H1 (cell line): ENCODE measurements at regions not wholly inside any gene's neighbourhood (a gene's known extent, or its start where the extent isn't known, plus 50 kb on each side); places are given as distances from the start of the nearest gene placed in this dataset.

Experiments
- CTCF ChIA-PET: fragments of 300-600 bp; sonication (Branson Sonifier 250); formaldehyde crosslinking; loops from one replicate; lab custom pipeline; 2021; ENCODE audit not compliant: partially characterized antibody; lab: Charles Lee
- POLR2A ChIA-PET: fragments of 300-600 bp; sonication (Branson Sonifier 250); formaldehyde crosslinking; loops from one replicate; lab custom pipeline; 2021; ENCODE audit warnings: inconsistent platforms; ENCODE audit not compliant: partially characterized antibody; lab: Charles Lee
- DNase-seq, 2 experiments: peaks; one replicate each; pipeline versions ENCODE4 v3.0.0 to v3.0.0-alpha.2; 2010 to 2022; ENCODE audit warnings: low spot score in 2 of 2, low read depth in 1 of 2, mixed read lengths in 1 of 2
- FAIRE-seq: peaks from 2 replicates; lab custom pipeline; 2011; peaks lifted over from hg19 to GRCh38; lab: Jason Lieb, UNC
- H2AFZ ChIP-seq: 2 replicates; pipeline ENCODE4 v1.8.1; 2012; ENCODE audit warnings: low read length, inconsistent platforms
- H2AK5ac ChIP-seq: 2 replicates; pipeline ENCODE4 v1.6.1; 2013; ENCODE audit warnings: low read depth, low read length
- H2BK120ac ChIP-seq: replicated peaks from 2 replicates; pipeline ENCODE3; 2013; ENCODE audit warnings: low read depth, low read length, inconsistent platforms
- H2BK12ac ChIP-seq: 2 replicates; pipeline ENCODE4 v1.6.1; 2013; ENCODE audit warnings: low read depth, low read length
- H2BK15ac ChIP-seq: 2 replicates; pipeline ENCODE4 v1.6.1; 2013; ENCODE audit warnings: low read length
- H2BK20ac ChIP-seq: 2 replicates; pipeline ENCODE4 v1.6.1; 2013; ENCODE audit warnings: low read length
- H2BK5ac ChIP-seq: 2 replicates; pipeline ENCODE4 v1.6.1; 2013; ENCODE audit warnings: low read depth, low read length
- H3K14ac ChIP-seq: 2 replicates; pipeline ENCODE4 v1.6.1; 2013; ENCODE audit warnings: inconsistent platforms; ENCODE audit not compliant: insufficient read length
- H3K18ac ChIP-seq: 2 replicates; pipeline ENCODE4 v1.6.1; 2013; ENCODE audit warnings: low read length; ENCODE audit errors: extremely low read depth
- H3K23ac ChIP-seq: 2 replicates; pipeline ENCODE4 v1.6.1; 2013; ENCODE audit warnings: inconsistent platforms; ENCODE audit not compliant: insufficient read length
- H3K23me2 ChIP-seq: 2 replicates; pipeline ENCODE4 v1.6.1; 2013; ENCODE audit warnings: low read depth, low read length
- H3K27ac ChIP-seq: 2 replicates; pipeline ENCODE4 v1.6.1; 2011; ENCODE audit warnings: low read depth, low read length, inconsistent platforms
- H3K27me3 ChIP-seq, 4 experiments: replicated peaks in 1 of 4; 1 replicate in 1 of 4; 2 replicates in 3 of 4; pipeline versions ENCODE4 v1.6.1 to v1.8.1; 2011 to 2013; ENCODE audit warnings: low read length in 3 of 4, mild to moderate bottlenecking in 3 of 4, inconsistent platforms in 2 of 4, mixed read lengths in 2 of 4, moderate library complexity in 1 of 4; ENCODE audit not compliant: control insufficient read depth in 3 of 4, insufficient read depth in 3 of 4; ENCODE audit errors: extremely low read depth in 1 of 4
- H3K36me3 ChIP-seq, 4 experiments: 2 replicates each; pipeline versions ENCODE4 v1.6.1 to v1.8.1; 2011 to 2013; ENCODE audit warnings: mild to moderate bottlenecking in 4 of 4, low read length in 3 of 4, moderate library complexity in 2 of 4, control low read depth in 1 of 4, inconsistent platforms in 1 of 4; ENCODE audit not compliant: insufficient read depth in 4 of 4, control insufficient read depth in 2 of 4
- H3K4ac ChIP-seq: replicated peaks from 2 replicates; pipeline ENCODE3; 2013; ENCODE audit warnings: low read length, low read depth, mixed read lengths, inconsistent platforms; ENCODE audit not compliant: insufficient read length
- H3K4me1 ChIP-seq, 4 experiments: replicated peaks in 1 of 4; 1 replicate in 1 of 4; 2 replicates in 3 of 4; pipeline versions ENCODE4 v1.6.1 to v1.8.1; 2011 to 2013; ENCODE audit warnings: low read length in 3 of 4, inconsistent platforms in 2 of 4, mixed read lengths in 1 of 4; ENCODE audit not compliant: insufficient read depth in 4 of 4, control insufficient read depth in 3 of 4
- H3K4me2 ChIP-seq, 2 experiments: 2 replicates each; pipeline versions ENCODE4 v1.6.1 to v1.8.1; 2011 to 2013; ENCODE audit warnings: low read depth in 2 of 2, low read length in 2 of 2, control low read depth in 1 of 2, inconsistent platforms in 1 of 2, mild to moderate bottlenecking in 1 of 2; ENCODE audit not compliant: insufficient read depth in 1 of 2
- H3K4me3 ChIP-seq, 4 experiments: fragments of 200-600, 300-600 bp in 1 of 4; sonication (generic), shearing (Covaris generic), sonication (Bioruptor Twin) in 1 of 4; 2 replicates each; pipeline versions ENCODE4 v1.5.1 to v1.8.1; 2011 to 2016; ENCODE audit warnings: low read length in 4 of 4, low read depth in 3 of 4, control low read depth in 2 of 4, inconsistent platforms in 2 of 4, mild to moderate bottlenecking in 2 of 4, mixed read lengths in 1 of 4, moderate library complexity in 1 of 4; ENCODE audit not compliant: insufficient read depth in 2 of 4; ENCODE audit errors: extremely low read depth in 1 of 4
- H3K56ac ChIP-seq: replicated peaks from 2 replicates; pipeline ENCODE3; 2013; ENCODE audit warnings: low read depth, mild to moderate bottlenecking, mixed read lengths, low read length, inconsistent platforms; ENCODE audit not compliant: insufficient read length
- H3K79me1 ChIP-seq: 2 replicates; pipeline ENCODE4 v1.6.1; 2013; ENCODE audit warnings: low read depth, low read length, control low read depth
- H3K79me2 ChIP-seq, 2 experiments: 2 replicates each; pipeline versions ENCODE4 v1.6.1 to v1.8.1; 2012 to 2013; ENCODE audit warnings: low read length in 2 of 2, mild to moderate bottlenecking in 2 of 2, inconsistent platforms in 1 of 2; ENCODE audit not compliant: insufficient read depth in 2 of 2, control insufficient read depth in 1 of 2
- H3K9ac ChIP-seq, 4 experiments: replicated peaks in 1 of 4; 1 replicate in 1 of 4; 2 replicates in 3 of 4; pipeline versions ENCODE4 v1.6.1 to v1.8.1; 2011 to 2013; ENCODE audit warnings: low read depth in 3 of 4, low read length in 3 of 4, control low read depth in 2 of 4, mild to moderate bottlenecking in 2 of 4, moderate library complexity in 2 of 4, inconsistent platforms in 1 of 4; ENCODE audit errors: extremely low read depth in 1 of 4
- H3K9me3 ChIP-seq, 2 experiments: 2 replicates each; pipeline versions ENCODE4 v1.6.1 to v1.8.1; 2012 to 2013; ENCODE audit warnings: mild to moderate bottlenecking in 2 of 2, moderate library complexity in 2 of 2, control low read depth in 1 of 2, inconsistent platforms in 1 of 2, low read depth in 1 of 2, low read length in 1 of 2, mixed read lengths in 1 of 2; ENCODE audit not compliant: insufficient read depth in 2 of 2
- H4K20me1 ChIP-seq, 2 experiments: replicated peaks in 1 of 2; 2 replicates each; pipeline versions ENCODE3 to v1.8.1; 2011 to 2013; ENCODE audit warnings: inconsistent platforms in 2 of 2, low read length in 2 of 2, mild to moderate bottlenecking in 1 of 2; ENCODE audit not compliant: insufficient read depth in 2 of 2, control insufficient read depth in 1 of 2
- H4K5ac ChIP-seq: 2 replicates; pipeline ENCODE4 v1.6.1; 2013; ENCODE audit warnings: low read length, low read depth, mixed read lengths, inconsistent platforms; ENCODE audit not compliant: insufficient read length
- H4K8ac ChIP-seq: 2 replicates; pipeline ENCODE4 v1.8.0; 2013; ENCODE audit warnings: mild to moderate bottlenecking, moderate library complexity, low read length, inconsistent platforms; ENCODE audit not compliant: insufficient read depth; ENCODE audit errors: extremely low read depth
- H4K91ac ChIP-seq: replicated peaks from 2 replicates; pipeline ENCODE3; 2013; ENCODE audit warnings: low read length, mixed read lengths, inconsistent platforms; ENCODE audit not compliant: insufficient read length
- ATF3 ChIP-seq: IDR thresholded peaks from 2 replicates; pipeline ENCODE4 v1.6.1; 2011; ENCODE audit warnings: low read depth, mild to moderate bottlenecking, low read length; ENCODE audit not compliant: insufficient read depth
- BCL11A ChIP-seq, 2 experiments: IDR thresholded peaks; one replicate each; pipeline ENCODE4 v1.6.1; 2011; ENCODE audit warnings: low read depth in 2 of 2, low read length in 2 of 2, mild to moderate bottlenecking in 2 of 2
- CREB1 ChIP-seq: IDR thresholded peaks from 2 replicates; pipeline ENCODE4 v1.6.1; 2012; ENCODE audit warnings: inconsistent platforms
- EP300 ChIP-seq, 2 experiments: IDR thresholded peaks; 1 replicate in 1 of 2; 2 replicates in 1 of 2; pipeline ENCODE4 v1.6.1; 2011 to 2012; ENCODE audit warnings: low read depth in 2 of 2, low read length in 2 of 2, mild to moderate bottlenecking in 2 of 2, borderline replicate concordance in 1 of 2, inconsistent platforms in 1 of 2, moderate library complexity in 1 of 2
- EZH2 ChIP-seq: fragments of 200-600 bp; sonication (generic); IDR thresholded peaks from 2 replicates; pipeline ENCODE4 v1.7.1; 2012; ENCODE audit warnings: low read depth, mild to moderate bottlenecking, moderate library complexity, low read length, inconsistent platforms; ENCODE audit not compliant: severe bottlenecking
- HDAC2 ChIP-seq, 2 experiments: fragments of 300-600 bp in 1 of 2; sonication (generic) in 1 of 2; IDR thresholded peaks; 2 replicates each; pipeline ENCODE4 v1.6.1; 2011 to 2012; ENCODE audit warnings: low read depth in 2 of 2, low read length in 2 of 2, mild to moderate bottlenecking in 2 of 2, moderate library complexity in 2 of 2, borderline replicate concordance in 1 of 2, inconsistent platforms in 1 of 2
- JUN ChIP-seq: IDR thresholded peaks from 2 replicates; pipeline ENCODE4 v1.6.1; 2011; ENCODE audit warnings: low read depth, mild to moderate bottlenecking, improper control_type of control experiment, low read length
- POU5F1 ChIP-seq: IDR thresholded peaks from 2 replicates; pipeline ENCODE4 v1.6.1; 2011; ENCODE audit warnings: low read depth, mild to moderate bottlenecking, low read length, moderate library complexity
- RXRA ChIP-seq: IDR thresholded peaks from 2 replicates; pipeline ENCODE4 v1.6.1; 2011; ENCODE audit warnings: low read depth, mild to moderate bottlenecking, low read length, moderate library complexity; ENCODE audit not compliant: insufficient read depth
- SIX5 ChIP-seq: IDR thresholded peaks from 2 replicates; pipeline ENCODE4 v1.6.1; 2011; ENCODE audit warnings: mild to moderate bottlenecking, low read depth, low read length
- SP1 ChIP-seq: IDR thresholded peaks from 2 replicates; pipeline ENCODE4 v1.6.1; 2011; ENCODE audit warnings: low read depth, low read length
- SUZ12 ChIP-seq: fragments of 200-600 bp; sonication (generic); IDR thresholded peaks from 2 replicates; pipeline ENCODE4 v1.6.1; 2012; ENCODE audit warnings: mild to moderate bottlenecking, inconsistent platforms, low read length, moderate library complexity, mixed read lengths
- TAF1 ChIP-seq: IDR thresholded peaks from 2 replicates; pipeline ENCODE4 v1.6.1; 2011; ENCODE audit warnings: mild to moderate bottlenecking, low read depth, low read length
- TBP ChIP-seq: IDR thresholded peaks from 2 replicates; pipeline ENCODE4 v1.6.1; 2011; ENCODE audit warnings: low read depth, low read length, improper control_type of control experiment
- TEAD4 ChIP-seq: IDR thresholded peaks from 2 replicates; pipeline ENCODE4 v1.6.1; 2012; ENCODE audit warnings: low read depth, low read length, inconsistent platforms, mixed read lengths
- WGBS, 2 experiments: shearing (Covaris generic) in 1 of 2; methylation state at CpG; one replicate each; pipeline versions ENCODE4 v1.1.6 to v1.1.7; 2013 to 2015; ENCODE audit warnings: low lambda C conversion rate in 2 of 2, mixed read lengths in 2 of 2, inconsistent platforms in 1 of 2, low coverage in 1 of 2, missing lambda C conversion rate in 1 of 2; ENCODE audit not compliant: insufficient replicate concordance in 2 of 2, insufficient coverage in 1 of 2, insufficient read length in 1 of 2; ENCODE audit errors: extremely low coverage in 1 of 2, missing lambda C conversion rate in 1 of 2; 5-methylcytosine and 5-hydroxymethylcytosine counted together

DNA sequence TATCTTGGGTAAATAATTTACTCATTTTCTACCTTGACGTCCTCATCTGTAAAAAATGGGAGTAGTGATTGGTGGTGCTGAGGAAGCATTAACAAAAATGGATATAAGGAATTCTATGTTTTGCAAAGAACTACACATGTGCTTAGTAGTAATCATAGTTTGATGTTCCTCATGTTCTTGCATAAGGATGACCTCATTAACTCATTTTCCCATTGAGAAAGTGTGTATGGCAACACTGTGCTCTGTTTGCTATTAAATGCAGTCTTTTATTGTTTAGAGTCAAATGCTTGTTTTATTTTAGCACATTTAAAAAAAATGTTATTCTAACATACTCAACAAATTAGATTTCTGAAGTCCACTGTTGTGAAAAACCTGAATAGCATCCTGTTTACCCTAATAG, 211.2 kb upstream of the RSPO3 start:
- 91% methylated on average over 1 of the region's 1 CpG; no CpG with 5 or more reads in 1 of the 2 experiments for WGBS, 2 experiments
- ChIA-PET CTCF (no interaction called here), POLR2A (no interaction called here)
- Histone ChIP-seq H3K14ac (no peak overlapping the region), H3K36me3 (no peaks in the 10 kb centered on the region), H4K5ac (no peak overlapping the region), H3K27ac (no peak overlapping the region), H2AK5ac (no peak overlapping the region), H3K23ac (no peak overlapping the region), H2BK15ac (no peak overlapping the region), H4K91ac (no peak overlapping the region), H3K4ac (no peak overlapping the region), H3K27me3 (no peaks in the 10 kb centered on the region), H3K79me1 (no peaks in the 10 kb centered on the region), H2BK120ac (no peak overlapping the region), H4K20me1 (no peaks in the 10 kb centered on the region), H3K4me3 (no peak overlapping the region), H2AFZ (no peak overlapping the region), H4K8ac (no peak overlapping the region), H2BK20ac (no peak overlapping the region), H3K23me2 (no peaks in the 10 kb centered on the region), H2BK5ac (no peak overlapping the region), H3K18ac (no peak overlapping the region), H3K56ac (no peak overlapping the region), H2BK12ac (no peak overlapping the region), H3K9me3 (no peaks in the 10 kb centered on the region), H3K9ac (no peak overlapping the region), H3K4me2 (no peak overlapping the region), H3K4me1 (no peaks in the 10 kb centered on the region), H3K79me2 (no peaks in the 10 kb centered on the region)
- FAIRE-seq, result no peak
- DNase-seq, result no peak
- TF ChIP-seq SIX5, result no peak
- no peak for TF ChIP-seq POU5F1
- no peak for TF ChIP-seq SUZ12
- no peak for TF ChIP-seq TEAD4
- no peak for TF ChIP-seq CREB1
- no peak for TF ChIP-seq ATF3
- no peak for TF ChIP-seq RXRA
- no peak for TF ChIP-seq EZH2
- TF ChIP-seq JUN, result no peak
- no peak for TF ChIP-seq HDAC2 (IDR thresholded peaks at IDR 0.05; ENCODE audit: borderline replicate concordance in 1 of 2, low read depth in 2 of 2, low read length in 2 of 2)
- TF ChIP-seq TAF1, result no peak
- TF ChIP-seq SP1, result no peak
- TF ChIP-seq TBP, result no peak
- no peak for TF ChIP-seq BCL11A (IDR thresholded peaks at IDR 0.05; ENCODE audit: low read depth in 2 of 2, low read length in 2 of 2)
- TF ChIP-seq EP300 (IDR thresholded peaks at IDR 0.05; ENCODE audit: borderline replicate concordance in 1 of 2, low read depth in 2 of 2, low read length in 2 of 2), result no peak
